Cardiac septum (tissue), 1 donor: ENCODE measurements at regions not wholly inside any gene's neighbourhood (a gene's known extent, or its start where the extent isn't known, plus 50 kb on each side); places are given as distances from the start of the nearest gene placed in this dataset.

ENCODE experiments used
- DNase-seq: peaks from one replicate; pipeline ENCODE4 v3.0.0-alpha.2; 2020; ENCODE audit warnings: low spot score
- intact Hi-C: fragments of 100-400 bp; cut with DNase I; formaldehyde crosslinking; loops from one replicate; pipeline ENCODE4 v1.14.0; 2022
- donor health status: DM: no; HTN: no; CAD: no.

GRCh38 chr10:58993480-58994221 lies 182.8 kb upstream of the PHYHIPL start:
- DNase-seq, result no peak
- intact Hi-C loops, result no loop called here

DNA sequence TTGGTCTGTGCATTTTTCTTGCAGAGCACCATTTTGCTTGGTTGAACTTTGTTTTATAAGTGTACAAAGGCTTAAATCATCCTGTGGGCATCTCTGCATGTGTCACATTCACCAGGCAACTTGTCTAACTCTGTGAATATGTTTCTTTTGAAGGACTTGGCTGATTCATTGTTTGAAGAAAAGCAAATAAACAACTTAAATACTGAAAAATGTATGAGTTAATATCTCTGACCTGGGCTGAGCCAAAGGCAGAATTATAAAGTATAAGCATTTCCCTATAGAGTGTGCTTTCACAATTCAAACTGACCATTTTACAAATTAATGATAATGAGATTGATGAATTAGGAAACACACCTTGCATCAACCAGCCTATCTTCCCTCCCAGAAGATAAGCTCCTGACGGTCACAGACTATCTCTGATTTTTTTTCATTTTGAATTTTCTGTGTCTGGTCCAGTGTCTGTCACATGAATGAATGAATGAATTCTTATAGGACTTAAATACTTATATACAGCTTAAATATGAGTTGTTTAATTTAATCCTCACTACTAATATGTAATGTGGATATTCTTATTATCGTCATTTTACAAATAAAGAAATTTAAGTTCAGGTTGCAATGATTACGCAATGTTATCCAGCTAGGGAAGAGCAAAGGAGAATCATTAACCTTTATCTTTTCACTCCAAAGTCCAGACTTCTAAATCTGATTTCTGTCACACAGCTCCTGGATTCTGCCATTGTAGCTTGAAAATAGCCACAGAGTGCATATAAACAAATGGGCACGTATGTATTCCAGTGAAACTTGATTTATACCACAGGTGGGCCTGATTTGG lies 182.0 kb upstream of the PHYHIPL start:
- intact Hi-C loops, result no loop called here
- DNase-seq, result no peak

GRCh38 chr10:58995058-58995596 lies 181.3 kb upstream of the PHYHIPL start:
- intact Hi-C loops, result no loop called here
- no peak for DNase-seq

GRCh38 chr10:58996063-58996462 lies 180.4 kb upstream of the PHYHIPL start:
- no peak for DNase-seq
- intact Hi-C loops, result no loop called here

DNA sequence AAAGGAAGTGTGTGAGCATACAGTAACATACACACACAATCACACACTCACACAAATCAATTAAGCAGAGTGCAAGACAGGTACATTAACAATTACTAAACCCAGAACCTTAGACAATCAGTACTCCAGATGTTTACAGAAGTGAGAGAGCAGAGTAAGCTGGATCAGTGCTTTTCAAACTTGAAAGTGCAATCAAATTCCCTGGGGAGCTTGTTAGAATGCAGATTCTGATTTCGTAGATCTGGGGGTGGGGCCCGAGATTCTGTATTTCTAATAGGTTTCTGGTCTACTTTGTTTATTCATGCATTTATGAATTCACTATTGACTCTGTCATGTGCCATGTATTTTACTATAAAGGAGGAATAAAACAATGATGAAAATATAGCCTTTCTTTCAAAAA lies 179.6 kb upstream of the PHYHIPL start:
- intact Hi-C loops, result no loop called here
- DNase-seq, result no peak

DNA sequence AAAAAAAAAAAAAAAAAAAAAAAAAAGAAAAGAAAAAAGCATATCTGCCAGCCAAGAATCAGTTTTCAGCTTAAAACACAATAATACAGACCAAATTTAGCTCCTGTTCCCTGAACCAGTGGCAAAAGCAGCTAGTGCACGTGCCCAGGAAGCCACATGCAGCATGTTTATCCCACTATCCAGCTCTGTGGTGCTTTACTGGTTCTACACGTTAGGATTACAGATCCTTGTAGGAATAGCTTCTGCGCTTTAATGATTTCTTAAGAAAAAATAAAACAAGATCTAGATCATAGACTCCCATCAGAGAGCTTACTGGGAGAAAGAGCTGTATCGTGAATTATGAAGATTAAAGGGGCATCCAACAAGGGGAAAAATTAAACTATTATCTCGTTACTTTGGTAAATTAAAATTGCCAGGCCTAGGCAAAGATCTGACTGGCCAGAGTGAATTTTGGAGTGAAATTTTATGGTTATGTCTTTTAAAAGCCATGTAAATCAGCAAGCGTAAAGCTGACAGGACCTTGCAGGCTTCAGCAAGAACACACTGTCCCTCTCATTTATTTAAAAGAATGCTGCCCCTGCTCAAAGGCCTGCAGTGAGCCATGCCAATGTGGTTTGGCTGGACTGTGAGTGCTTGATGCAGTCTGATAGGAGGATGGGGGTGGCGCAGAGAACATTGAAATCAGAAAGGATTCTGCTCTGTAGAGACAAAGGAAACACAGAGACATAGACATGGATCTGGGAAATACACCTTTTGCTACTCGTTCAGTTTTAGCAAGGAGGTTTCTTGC lies 177.3 kb upstream of the PHYHIPL start:
- intact Hi-C loops, result no loop called here
- DNase-seq, result no peak

GRCh38 chr10:59000162-59000825 lies 176.1 kb upstream of the PHYHIPL start:
- intact Hi-C loops, result no loop called here
- no peak for DNase-seq

DNA sequence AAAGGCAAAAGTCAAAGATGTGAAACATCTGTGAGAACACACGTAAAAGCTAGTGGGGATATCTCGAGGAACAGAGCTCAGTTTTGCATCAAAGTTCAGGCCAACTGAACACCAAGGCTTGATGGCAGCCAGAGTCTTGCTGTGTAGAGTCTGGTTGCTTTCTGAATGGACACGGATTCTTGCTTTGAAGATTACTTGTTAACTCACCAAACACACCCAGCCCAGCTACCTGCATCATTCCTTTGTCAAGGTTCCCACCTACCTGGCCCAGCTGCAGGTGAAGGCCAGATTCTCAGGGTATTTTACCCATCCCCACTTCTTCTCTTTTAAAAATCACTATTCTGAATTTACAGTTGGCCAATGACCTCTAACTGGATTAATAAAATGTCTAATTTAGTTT lies 174.4 kb upstream of the PHYHIPL start:
- intact Hi-C loops, result no loop called here
- no peak for DNase-seq

DNA sequence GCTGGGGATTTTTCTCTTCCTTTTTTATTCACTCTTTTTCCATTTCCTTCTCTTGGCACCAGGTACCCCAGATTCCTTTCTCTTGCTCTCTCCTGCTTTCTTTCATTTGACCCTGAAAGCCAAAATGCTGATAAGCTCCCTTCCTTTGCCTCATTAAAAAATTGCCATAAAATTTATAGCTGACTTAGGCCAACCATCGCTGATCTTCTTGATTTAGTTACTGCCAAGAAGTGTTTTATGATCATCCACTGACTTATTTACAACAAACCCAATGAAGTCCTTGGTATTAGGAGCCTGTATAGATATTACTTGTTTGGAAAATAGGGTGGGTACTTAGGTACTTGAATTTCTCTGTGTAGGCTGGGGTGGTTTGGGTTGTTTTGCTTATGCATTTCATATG lies 173.2 kb upstream of the PHYHIPL start:
- intact Hi-C loops, result no loop called here
- no peak for DNase-seq

- DNase-seq, result no peak
- intact Hi-C loops, result no loop called here
Observed at GRCh38 chr10:59004392-59004791, 172.1 kb upstream of the PHYHIPL start.

GRCh38 chr10:59006511-59007306 lies 169.7 kb upstream of the PHYHIPL start:
- no peak for DNase-seq

DNA sequence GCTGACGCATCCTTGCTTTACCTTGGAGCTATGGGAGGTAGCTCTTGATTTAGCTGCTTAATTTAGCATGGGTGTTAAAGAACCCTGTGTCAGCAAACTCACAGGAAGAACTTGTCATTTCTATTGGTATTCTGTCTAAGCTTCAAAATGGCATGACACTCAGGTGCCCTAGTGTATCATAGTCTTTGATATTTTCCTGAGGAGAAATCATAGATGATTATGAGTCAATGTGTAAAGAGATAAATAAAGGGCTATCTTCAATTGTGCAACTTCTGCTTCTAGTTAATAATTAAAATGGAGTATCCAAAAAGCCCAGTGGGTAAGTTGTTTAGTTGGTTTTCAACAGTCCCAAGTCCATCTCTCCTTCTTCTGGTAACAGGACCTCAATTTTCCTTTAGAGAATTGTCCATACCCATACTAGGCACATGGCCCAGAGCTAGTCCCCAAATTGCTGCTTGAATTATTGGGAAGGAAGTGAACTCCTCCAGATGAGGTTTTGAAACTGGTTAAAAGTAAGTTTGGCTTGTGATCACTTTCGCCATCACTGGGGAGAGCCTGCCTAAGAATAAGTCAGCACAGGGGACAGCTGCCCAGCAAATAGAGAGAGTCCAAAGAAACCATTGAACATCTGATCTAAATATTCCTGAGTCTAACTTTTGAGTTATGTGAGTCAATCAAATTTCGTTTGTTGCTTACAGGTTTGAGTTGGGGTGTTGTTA lies 169.0 kb upstream of the PHYHIPL start:
- intact Hi-C loops, result no loop called here
- no peak for DNase-seq

More at GRCh38 chr10:59006511-59007306, 169.7 kb upstream of the PHYHIPL start:
- intact Hi-C loops, result no loop called here

GRCh38 chr10:59008452-59008851 lies 168.0 kb upstream of the PHYHIPL start:
- no peak for DNase-seq
- intact Hi-C loops, result no loop called here

- intact Hi-C loops, result no loop called here
- no peak for DNase-seq
Observed at GRCh38 chr10:59011972-59012632, 164.3 kb upstream of the PHYHIPL start.

DNA sequence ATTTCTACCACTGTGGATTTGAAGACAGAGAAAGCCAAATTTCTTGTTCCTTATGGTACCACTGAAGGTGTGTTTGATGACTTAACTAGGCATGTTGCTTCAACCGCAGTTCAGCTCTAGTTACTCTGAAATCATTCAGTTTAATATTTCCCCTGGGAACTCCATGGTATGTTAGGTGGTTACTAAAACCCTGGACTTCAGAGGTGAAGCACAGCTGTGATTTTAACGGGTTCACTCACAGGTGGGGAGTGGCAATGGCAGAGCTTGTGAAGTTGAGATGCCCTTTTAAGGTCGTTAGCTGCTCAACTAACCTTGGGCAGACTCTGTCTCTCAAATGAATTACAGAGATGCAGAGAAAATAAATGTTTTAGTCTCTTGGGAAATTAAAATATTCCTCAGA lies 163.6 kb upstream of the PHYHIPL start:
- no peak for DNase-seq
- intact Hi-C loops, result no loop called here

DNA sequence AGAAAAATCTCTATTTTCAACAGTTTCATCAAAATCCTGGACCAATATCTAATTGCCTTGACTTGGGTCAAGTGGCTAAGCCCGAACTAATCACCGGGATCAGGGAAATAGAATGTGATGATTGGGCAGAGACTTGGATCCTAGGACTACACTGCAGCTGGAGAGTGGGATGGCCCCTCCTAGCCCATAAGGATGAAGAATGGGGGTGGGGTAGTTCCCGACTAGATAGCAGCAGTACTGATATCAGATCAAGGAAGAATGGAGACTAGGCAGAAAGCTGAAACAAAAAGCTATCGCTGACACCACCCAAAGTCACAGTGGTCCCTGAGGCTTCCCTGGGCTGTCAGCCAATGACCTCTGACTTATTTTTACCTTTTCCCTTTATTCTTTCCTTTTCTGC lies 160.4 kb upstream of the PHYHIPL start:
- intact Hi-C loops, result no loop called here
- DNase-seq, result no peak

- intact Hi-C loops, result no loop called here
- no peak for DNase-seq
Observed at GRCh38 chr10:59018977-59019376, 157.5 kb upstream of the PHYHIPL start.

GRCh38 chr10:59019603-59020002 lies 156.8 kb upstream of the PHYHIPL start:
- DNase-seq, result no peak
- intact Hi-C loops, result no loop called here
